Stimulated activated effector memory CD8-positive, alpha-beta T cell treated with anti-CD3 and anti-CD28 coated beads, Interleukin-12 subunit alpha, Interleukin-12 subunit beta, amount 100 ng/mL, for 72 hours (primary cell): ENCODE measurements at regions not wholly inside any gene's neighbourhood (a gene's known extent, or its start where the extent isn't known, plus 50 kb on each side); places are given as distances from the start of the nearest gene placed in this dataset.

ENCODE experiments used
- ATAC-seq: fragments of 150-1000 bp; cut with Tn5 transposase; 2 replicates; pipeline ENCODE4 v1.10.0; 2021
- DNase-seq, 2 donors: peaks; one replicate each; pipeline ENCODE4 v3.0.0; 2021 to 2022; ENCODE audit warnings: low spot score in 2 of 2
- H3K27ac Mint-ChIP-seq: one replicate; pipeline ENCODE4 v1.8.0; 2022; ENCODE audit warnings: mild to moderate bottlenecking, mixed read lengths
- H3K36me3 Mint-ChIP-seq: one replicate; pipeline ENCODE4 v1.8.0; 2022; ENCODE audit warnings: mild to moderate bottlenecking, mixed read lengths
- H3K4me1 Mint-ChIP-seq: one replicate; pipeline ENCODE4 v1.8.0; 2022; ENCODE audit warnings: mixed read lengths
- H3K4me3 Mint-ChIP-seq: one replicate; pipeline ENCODE4 v1.8.0; 2022; ENCODE audit warnings: mild to moderate bottlenecking, mixed read lengths
- H3K9me3 Mint-ChIP-seq: one replicate; pipeline ENCODE4 v1.8.0; 2022; ENCODE audit warnings: mixed read lengths

- no peak for ATAC-seq
- H3K4me3 Mint-ChIP-seq, result no peak overlapping the region
- H3K9me3 Mint-ChIP-seq, result peaks cover 5% of the 10 kb centered on the region
- no peak for DNase-seq
- H3K4me1 Mint-ChIP-seq, result no peaks in the 10 kb centered on the region
- H3K27ac Mint-ChIP-seq, result no peak overlapping the region
- no peaks in the 10 kb centered on the region for H3K36me3 Mint-ChIP-seq
These were observed 113.3 kb upstream of the SOX1 start for GRCh38 chr13:111953546-111954178.

GRCh38 chr13:111954661-111955411 is 112.1 kb upstream of the SOX1 start:
- no peaks in the 10 kb centered on the region for H3K36me3 Mint-ChIP-seq
- H3K9me3 Mint-ChIP-seq, result peaks cover 5% of the 10 kb centered on the region
- DNase-seq (no peak), ATAC-seq (no peak)
- H3K4me1 Mint-ChIP-seq, result no peaks in the 10 kb centered on the region
- H3K27ac Mint-ChIP-seq, result no peak overlapping the region
- no peak overlapping the region for H3K4me3 Mint-ChIP-seq

DNA sequence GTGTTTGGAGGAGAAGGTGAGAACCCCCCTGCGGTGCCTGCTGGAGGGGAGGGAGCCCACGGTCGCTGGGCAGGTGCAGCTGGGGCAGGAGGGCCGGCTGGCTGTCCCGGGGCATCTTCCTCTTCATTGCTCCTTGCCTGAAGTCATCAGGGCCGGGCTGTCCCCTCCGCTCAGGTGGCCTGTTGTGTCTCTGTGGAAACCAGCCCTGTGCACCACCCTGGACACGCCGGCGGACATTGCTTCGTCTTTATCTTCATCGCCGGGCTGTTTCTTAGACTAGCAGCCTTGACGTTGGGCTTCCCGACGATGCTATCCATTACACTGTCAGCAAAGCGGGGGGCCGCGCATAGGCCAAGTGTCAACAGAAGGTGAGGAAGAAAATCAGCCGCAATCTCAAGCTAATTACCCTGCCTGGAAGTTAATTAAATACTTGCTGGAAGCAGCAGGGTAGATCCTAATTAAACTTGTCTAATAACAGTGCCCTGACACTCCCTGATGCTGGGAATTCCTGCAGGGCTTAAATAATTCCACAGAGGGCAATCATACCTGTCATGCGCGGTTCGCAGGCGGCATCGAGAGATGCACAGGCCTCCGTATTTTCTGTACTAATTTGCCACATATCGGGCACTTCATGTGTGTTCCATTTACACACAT is 111.4 kb upstream of the SOX1 start:
- ATAC-seq, result no peak
- Mint-ChIP-seq H3K4me3 (no peak overlapping the region), H3K27ac (no peak overlapping the region), H3K9me3 (peaks cover 5% of the 10 kb centered on the region), H3K4me1 (no peaks in the 10 kb centered on the region), H3K36me3 (no peaks in the 10 kb centered on the region)
- no peak for DNase-seq

DNA sequence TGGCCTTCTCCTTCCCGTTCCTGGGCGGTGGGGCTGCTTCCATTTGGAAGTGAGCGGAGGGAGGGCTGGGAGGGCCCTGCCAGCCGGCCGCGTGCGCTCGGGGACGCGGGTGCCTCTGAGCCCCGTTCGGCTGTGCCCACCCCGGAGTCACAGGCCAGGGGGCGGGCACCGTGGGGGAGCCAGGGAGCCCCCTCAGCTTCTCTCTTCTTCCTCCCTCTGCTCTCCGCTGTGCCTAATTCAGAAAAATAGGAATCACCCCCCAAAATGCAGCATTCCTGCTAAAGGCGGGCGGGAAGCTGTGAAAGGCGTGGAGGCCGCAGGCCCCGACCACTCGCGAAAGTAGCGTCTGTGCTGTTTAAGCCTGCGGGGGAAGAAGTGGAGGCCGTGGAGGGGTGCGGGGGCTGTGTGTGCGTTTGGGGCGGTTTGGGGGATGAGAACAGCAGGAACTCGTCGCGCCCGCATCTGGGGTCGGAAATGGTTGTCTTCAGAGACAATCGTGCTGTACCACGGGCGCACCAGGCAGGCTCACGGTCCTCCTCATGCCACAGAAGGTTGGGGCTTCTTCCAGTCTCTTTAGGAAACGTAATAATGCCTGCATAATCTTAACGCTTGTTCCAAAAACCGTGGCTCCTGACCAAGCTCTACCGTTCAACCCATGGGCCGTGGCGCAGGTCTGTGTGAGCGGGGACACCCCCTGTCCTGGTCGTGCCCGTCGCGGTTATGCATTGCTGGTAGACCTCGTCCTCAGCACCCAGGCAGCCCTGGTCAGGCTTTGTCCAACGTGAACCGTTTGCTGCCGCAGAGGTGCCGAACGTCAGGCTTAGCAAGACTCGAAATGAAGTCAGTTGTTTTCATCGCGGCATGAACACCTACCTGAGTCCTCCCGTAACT is 110.4 kb upstream of the SOX1 start:
- ATAC-seq (no peak), DNase-seq (no peak)
- Mint-ChIP-seq H3K9me3 (no peaks in the 10 kb centered on the region), H3K4me1 (no peaks in the 10 kb centered on the region), H3K4me3 (no peak overlapping the region), H3K36me3 (no peaks in the 10 kb centered on the region), H3K27ac (no peak overlapping the region)

DNA sequence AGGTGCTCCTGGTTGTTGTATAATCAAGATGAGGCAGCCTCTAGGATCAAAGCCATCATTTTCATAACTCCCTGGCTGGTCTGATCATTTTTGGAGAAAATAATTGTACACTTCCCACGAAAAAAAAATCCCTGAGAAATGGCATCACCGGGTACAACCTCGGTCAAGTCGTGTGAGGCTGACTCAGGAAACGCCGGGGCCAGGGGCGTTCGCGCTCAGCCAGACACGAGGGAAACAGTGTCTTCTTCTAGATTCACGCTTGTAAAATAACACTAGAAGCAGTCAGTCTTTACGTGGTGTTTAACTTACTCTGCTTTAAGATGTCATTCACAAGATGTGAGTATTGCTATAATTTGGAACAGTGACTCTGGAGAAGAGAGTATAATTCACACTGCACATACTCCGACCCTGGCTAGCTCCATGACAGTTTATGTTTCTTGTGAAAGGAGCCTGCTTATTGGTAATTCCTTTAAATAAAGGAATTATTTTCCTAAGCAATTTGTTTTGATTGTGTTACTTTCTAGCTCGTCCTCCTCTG is 109.0 kb upstream of the SOX1 start:
- no peaks in the 10 kb centered on the region for H3K36me3 Mint-ChIP-seq
- ATAC-seq (no peak), DNase-seq (no peak)
- no peak overlapping the region for H3K4me3 Mint-ChIP-seq
- no peak overlapping the region for H3K27ac Mint-ChIP-seq
- H3K4me1 Mint-ChIP-seq, result no peaks in the 10 kb centered on the region
- H3K9me3 Mint-ChIP-seq, result no peaks in the 10 kb centered on the region

- Mint-ChIP-seq H3K27ac (no peak overlapping the region), H3K36me3 (no peaks in the 10 kb centered on the region), H3K4me3 (no peak overlapping the region), H3K4me1 (no peaks in the 10 kb centered on the region), H3K9me3 (no peaks in the 10 kb centered on the region)
- ATAC-seq, result no peak
- DNase-seq, result no peak
These were observed 108.1 kb upstream of the SOX1 start for GRCh38 chr13:111958612-111959395.

- H3K36me3 Mint-ChIP-seq, result no peaks in the 10 kb centered on the region
- no peak overlapping the region for H3K4me3 Mint-ChIP-seq
- H3K4me1 Mint-ChIP-seq, result no peaks in the 10 kb centered on the region
- H3K9me3 Mint-ChIP-seq, result no peaks in the 10 kb centered on the region
- ATAC-seq (no peak), DNase-seq (no peak)
- H3K27ac Mint-ChIP-seq, result no peak overlapping the region
These were observed 106.7 kb upstream of the SOX1 start for GRCh38 chr13:111960152-111960772.

GRCh38 chr13:111961236-111961635 is 105.7 kb upstream of the SOX1 start:
- H3K27ac Mint-ChIP-seq, result no peak overlapping the region
- no peak for ATAC-seq
- no peak overlapping the region for H3K4me3 Mint-ChIP-seq
- H3K36me3 Mint-ChIP-seq, result no peaks in the 10 kb centered on the region
- H3K4me1 Mint-ChIP-seq, result no peaks in the 10 kb centered on the region
- no peak for DNase-seq
- H3K9me3 Mint-ChIP-seq, result no peaks in the 10 kb centered on the region

DNA sequence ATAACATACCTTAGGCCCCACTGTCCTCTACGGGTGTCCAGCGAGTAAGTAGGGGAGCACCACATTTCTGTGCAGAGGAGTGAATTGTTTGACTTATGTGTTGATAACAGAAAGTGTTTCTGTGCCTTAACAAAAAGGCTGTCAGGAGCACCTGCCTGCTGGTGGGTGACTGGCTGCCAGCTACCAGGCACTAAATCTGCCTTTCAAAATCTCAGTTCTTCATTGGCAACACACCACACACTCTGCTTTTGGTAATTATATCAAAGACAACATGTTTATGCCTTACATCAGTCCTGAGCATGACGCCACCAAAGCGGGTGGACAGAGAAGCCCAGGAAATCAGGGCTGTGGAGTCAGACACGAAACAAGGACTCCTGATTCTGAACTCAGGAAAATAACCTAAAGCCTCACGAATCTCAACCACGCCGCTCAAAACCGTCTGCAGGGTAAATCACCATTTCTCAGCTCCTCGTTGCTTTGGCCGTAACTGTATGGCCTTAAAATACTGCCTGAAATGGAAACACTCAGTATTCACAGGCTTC is 105.2 kb upstream of the SOX1 start:
- Mint-ChIP-seq H3K27ac (no peak overlapping the region), H3K36me3 (no peaks in the 10 kb centered on the region), H3K4me3 (no peak overlapping the region), H3K4me1 (no peaks in the 10 kb centered on the region), H3K9me3 (no peaks in the 10 kb centered on the region)
- no peak for ATAC-seq
- no peak for DNase-seq

DNA sequence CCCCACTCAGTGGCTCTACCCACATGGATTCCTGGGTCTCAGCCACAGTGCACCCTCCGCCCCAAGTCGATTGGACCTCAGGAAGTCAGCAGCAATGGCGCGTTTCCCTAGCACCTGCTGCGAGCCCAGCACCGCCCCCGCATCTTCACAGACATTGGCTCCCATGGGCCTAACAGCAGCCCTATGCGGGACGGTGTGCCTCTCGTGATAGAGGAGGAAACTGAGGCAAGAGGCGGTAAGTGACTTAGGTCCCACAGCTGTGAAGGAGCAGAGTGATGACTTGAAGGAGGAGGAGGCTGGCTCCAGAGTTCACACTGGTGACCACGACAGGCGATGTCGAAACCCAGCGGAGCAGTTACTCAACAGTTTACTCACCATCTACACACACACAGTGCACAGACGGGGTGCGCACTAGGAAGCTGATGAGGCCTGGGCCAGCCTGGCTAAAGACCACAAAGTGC is 104.5 kb upstream of the SOX1 start:
- H3K36me3 Mint-ChIP-seq, result no peaks in the 10 kb centered on the region
- no peaks in the 10 kb centered on the region for H3K9me3 Mint-ChIP-seq
- ATAC-seq (peak; percentile 16), DNase-seq (no peak)
- H3K4me1 Mint-ChIP-seq, result no peaks in the 10 kb centered on the region
- no peak overlapping the region for H3K4me3 Mint-ChIP-seq
- H3K27ac Mint-ChIP-seq, result no peak overlapping the region

DNA sequence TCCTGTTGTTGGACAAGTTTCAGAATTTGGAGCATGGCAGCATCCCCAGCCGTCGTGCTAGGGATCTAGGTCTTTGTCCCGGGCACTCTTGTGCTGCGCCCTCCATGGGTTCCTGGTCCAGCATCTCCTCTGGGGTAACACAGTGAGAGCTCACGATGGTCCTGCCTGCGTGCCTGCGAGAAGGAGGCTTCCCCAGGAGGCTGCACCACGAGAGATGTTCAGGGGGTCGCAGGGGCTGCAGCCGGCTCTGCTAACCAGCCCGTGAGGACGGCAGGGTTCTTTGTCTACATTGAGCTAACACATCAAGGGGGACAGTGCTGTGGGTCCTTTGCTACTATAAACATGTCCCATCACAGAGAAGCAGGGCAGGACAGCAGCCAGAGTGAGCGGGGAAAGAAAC is 103.9 kb upstream of the SOX1 start:
- Mint-ChIP-seq H3K4me1 (no peaks in the 10 kb centered on the region), H3K9me3 (no peaks in the 10 kb centered on the region), H3K4me3 (no peak overlapping the region), H3K27ac (no peak overlapping the region), H3K36me3 (no peaks in the 10 kb centered on the region)
- DNase-seq (no peak), ATAC-seq (peak; percentile 24)

DNA sequence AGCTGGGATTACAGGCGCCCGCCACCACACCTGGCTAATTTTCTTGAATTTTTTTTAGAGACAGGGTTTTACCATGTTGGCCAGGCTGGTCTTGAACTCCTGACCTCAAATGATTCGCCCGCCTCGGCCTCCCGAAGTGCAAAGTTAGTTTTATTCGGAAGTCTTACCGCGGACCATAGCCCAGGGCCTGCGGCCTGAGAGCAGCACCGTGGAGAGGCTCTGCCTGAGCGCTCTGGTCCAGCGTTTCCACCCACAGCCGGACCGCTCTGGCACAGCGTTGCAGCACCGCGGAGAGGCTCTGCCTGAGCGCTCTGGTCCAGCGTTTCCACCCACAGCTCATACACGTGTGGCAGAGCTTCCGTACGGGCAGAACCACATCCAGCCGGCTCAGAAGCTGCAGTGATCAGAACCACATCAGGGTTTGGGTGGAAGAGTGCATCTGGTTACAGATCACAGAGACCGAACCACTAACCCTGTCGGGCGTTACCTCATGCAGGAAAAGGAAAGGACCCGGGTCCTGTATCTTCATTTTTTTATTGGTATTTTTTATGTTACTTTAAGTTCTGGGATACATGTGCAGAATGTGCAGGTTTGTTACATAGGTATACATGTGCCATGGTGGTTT is 102.4 kb upstream of the SOX1 start:
- DNase-seq, result no peak
- ATAC-seq, result no peak
- H3K27ac Mint-ChIP-seq, result no peak overlapping the region
- H3K9me3 Mint-ChIP-seq, result no peaks in the 10 kb centered on the region
- no peaks in the 10 kb centered on the region for H3K4me1 Mint-ChIP-seq
- H3K4me3 Mint-ChIP-seq, result no peak overlapping the region
- H3K36me3 Mint-ChIP-seq, result no peaks in the 10 kb centered on the region

DNA sequence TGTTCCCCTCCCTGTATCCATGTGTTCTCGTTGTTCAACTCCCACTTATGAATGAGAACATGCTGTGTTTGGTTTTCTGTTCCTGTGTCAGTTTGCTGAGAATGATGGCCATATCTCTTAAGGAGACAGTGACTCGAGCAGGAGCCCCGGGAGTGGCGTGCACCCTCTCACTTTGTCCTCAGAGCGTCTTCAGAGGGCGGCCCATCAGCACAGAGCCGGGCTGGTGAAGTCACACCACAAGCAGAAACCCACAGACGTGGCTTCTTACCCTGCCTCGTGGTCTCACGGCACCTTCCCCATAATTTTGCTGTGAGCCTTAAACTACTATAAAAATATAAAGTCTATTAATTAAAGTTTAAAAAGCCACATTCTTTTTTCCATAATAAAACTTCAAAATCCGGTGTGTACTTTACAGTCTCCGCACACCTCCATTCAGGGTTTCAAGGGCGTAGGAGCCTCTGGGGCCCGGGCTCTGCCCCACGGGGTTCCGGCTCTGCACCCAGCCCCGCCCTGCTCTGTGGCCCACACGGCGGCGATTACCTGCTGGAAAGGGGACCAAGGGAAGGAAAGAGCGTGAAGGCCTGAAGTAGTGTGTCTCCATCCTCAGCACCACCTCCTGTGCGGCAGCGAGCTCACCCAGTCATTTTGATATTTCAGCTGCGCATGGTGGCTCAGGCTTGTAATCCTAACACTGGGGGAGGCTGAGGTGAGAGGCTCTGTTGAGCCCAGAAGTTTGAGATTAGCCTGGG is 101.3 kb upstream of the SOX1 start:
- ATAC-seq, result no peak

More for the DNA sequence above, 101.3 kb upstream of the SOX1 start:
- Mint-ChIP-seq H3K9me3 (no peaks in the 10 kb centered on the region), H3K4me3 (no peak overlapping the region), H3K27ac (no peak overlapping the region), H3K36me3 (no peaks in the 10 kb centered on the region), H3K4me1 (no peaks in the 10 kb centered on the region)
- no peak for DNase-seq
